ENCODE measurements at regions not wholly inside any gene's neighbourhood (a gene's known extent, or its start where the extent isn't known, plus 50 kb on each side); places are given as distances from the start of the nearest gene placed in this dataset.

DNA sequence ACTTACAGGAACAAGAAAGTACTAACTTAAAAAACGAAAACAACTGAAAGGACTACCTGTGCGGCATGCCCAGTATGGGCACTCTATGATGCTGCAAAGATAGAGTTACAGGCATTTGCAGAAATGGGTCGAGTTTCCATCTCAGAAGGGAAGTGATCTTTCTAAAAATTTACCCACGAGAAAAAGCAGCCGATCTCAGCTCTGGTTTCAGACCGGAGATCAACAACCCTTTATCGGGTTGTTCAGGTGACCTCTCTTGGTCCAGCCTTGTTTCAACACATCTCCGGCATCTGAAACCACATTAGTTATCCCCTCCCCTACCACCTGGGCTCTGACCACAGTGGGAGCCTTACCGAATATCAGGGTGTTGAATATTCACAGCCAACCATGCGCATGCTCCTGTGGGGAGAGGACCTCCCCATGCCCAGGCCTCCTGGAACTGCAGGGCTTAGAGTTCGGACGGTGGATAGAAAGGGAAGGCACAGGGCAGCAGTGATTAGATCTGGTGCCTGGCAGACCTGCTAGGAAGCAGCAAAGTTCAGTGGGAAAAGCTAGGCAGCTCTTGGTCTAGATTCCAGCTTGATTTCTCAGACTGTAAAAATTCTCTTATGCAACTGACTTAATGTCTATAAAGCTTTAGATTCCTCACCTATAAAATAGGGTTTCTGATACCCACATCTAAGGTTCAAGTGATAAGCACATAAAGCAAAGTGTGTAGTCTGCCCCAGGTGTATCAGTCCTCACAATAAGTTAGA lies 906.0 kb downstream of the VRK1 start:
- no peak for DNase-seq

DNA sequence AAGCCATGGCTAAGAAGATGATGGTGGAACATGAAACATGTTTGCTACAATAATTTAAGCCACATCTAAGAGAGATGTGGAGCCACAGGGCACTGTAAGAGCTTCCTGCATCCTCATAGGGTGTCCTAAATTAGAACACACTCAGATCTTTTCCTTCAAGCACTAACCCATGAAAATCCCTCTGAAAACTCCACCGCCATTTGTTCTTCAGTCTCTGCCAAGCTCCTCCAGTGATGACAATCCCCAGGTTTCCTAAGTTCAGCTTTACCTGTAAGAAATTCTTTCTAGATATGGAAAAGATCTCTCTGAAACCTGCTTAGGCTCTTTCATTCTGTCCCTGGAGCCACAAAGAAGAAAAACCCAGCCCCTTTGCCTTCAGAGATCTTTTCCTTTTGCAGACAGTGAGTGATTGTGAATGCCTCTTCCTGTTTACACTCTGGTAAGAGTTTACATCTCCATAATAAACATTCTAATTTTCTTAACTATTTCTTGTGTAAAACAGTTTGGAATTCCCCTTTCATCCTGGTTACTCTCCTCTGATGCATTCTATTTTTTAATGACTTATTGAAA lies 907.2 kb downstream of the VRK1 start:
- no peak for DNase-seq

DNA sequence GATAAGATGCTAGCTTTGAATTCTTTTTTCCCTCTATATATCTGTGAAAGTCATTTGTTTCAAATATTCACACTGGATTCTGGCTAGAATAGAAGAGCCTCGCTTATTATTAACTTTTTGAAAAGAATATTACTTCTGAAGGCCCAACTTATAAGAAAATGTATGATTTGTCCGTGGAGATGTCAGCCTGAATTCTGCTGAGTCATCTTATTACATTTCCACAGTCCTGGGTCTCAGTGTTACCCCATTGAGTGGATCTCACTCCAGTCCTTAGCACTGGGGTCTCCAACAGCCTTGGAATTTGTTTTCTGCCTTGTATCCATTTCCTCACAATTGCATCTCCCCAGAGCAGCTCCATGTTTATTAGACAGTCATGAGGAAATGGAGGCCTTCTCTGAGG lies 907.9 kb downstream of the VRK1 start:
- DNase-seq, result no peak

DNA sequence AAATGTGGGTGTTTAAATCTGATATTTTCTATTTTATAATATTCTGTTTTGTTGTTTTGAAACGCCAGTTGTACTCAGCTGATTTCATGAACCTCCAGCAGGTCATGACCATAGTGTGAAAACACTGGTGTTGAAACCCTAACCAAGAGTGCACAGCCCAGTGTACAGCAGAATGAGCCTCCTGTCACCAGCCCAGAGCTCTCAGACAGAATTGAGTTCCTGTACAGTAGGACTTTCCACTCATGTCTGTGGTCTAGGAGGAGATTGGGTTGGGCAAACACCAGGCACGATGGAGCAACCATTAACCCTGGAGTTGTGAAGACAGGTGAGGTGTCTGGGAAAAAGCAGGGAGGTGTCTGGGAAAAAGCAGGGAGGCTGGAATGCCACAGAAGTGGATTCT lies 908.8 kb downstream of the VRK1 start:
- no peak for DNase-seq

DNA sequence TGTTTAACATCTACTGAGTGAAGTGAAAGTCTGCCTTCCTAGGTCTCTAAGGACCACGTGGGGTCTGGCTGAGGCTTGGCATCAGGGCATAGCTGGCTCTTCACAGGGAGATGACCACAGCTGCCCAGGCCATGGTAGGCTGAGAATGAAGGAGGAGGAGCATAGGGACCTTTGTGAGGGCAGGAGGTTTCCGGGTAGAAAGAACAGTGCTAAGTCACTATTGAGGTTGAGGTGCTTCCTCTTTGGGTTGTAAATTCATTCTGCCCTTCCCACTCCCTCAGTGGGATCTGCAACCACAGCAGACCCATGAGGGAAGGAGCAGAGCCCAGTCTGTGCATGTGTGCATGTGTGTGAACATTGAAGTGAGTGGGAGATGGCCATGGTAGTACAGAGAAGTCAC lies 909.6 kb downstream of the VRK1 start:
- DNase-seq, result no peak

DNA sequence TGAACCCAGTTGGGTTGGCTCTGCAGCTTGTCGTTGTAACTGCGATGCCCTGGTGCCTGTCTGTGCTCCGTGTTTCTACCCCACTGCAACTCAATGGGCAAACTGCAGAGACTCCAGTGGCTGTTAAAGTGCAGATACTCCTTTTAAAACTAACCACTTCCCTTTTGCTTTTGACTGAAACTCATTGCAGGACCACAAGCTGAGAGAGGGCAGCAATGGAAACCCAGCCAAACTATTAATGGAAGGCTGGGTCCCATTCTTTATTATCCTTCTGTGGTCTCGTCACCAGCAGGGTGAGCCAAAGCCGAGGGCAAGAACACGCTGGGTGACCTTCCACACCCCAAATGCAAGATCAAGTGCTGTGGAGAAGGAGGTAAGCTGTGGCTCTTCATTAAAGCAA lies 910.4 kb downstream of the VRK1 start:
- DNase-seq, result no peak

DNA sequence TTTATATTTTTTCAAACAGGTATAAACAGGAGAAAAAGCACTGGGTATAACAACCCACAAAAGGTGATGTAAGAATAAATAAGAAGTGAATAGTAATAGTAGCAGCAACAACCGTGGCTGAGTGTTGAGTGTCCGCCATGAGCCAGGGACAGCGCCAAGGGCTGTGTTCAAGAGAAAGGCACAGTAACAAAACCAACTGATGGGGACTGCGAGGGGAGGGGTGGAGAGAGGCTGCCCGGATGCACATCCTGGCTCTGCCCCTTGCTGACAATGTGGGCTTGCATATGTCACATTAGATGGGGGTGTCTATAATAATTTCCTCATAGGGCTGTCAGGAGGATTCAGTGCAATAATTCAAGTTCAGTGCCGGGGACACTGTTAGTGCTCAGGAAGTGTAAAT lies 912.4 kb downstream of the VRK1 start:
- DNase-seq, result no peak

DNA sequence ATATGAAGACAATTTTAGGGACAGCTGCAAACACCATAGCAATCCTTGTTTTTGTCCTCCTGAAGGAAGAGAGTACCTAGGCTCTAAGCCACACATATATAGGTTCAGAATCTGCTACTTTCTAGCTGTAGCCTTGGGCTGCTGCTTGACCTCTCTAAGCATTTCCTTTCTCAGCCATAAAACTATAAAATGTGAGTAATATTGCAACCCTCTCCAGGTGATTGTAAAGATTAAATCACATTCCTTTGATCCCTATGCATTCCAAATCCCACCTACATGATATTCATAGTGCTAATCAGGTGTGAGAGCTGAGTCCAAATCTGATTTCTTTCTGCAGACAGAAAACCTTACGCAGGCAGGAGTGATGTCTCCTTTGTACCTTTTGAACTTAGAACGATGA lies 913.5 kb downstream of the VRK1 start:
- no peak for DNase-seq

DNA sequence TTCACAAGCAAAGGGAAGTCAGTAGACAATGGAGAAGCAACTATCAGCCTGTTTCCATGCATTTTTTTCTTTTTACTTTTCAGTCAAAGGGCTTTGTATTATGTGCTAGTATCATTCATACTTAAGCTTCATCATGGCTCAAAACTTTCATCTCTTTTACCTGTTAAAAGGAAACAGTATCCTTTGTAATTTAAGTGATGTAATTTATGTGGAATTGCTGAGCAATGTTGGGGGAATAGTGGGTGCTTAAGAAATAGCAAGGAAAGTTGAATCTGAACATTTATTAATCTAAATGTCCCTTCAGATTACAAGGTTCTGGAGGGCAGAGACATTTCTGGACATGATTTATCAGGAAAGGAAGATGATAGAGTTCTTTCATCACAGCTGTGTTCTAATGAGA lies 915.3 kb downstream of the VRK1 start:
- no peak for DNase-seq

DNA sequence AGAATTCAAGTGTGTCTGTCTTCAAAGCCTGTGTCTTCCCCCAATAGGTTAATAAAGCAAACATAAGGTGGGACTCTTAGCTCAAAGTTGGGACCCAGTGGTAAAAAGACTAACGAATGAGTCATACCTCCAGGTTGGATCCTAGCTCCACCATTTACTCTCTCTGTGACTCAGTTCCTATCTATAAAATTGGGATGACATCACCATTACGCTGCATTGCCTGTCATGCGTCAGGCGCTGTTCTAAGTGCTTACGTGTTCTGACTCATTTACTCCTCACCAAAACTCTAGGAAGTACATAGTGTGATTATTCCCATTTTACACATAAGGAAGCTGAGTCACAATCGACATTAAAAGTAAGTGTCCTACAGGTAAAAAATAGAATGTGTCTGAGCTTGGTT lies 915.8 kb downstream of the VRK1 start:
- no peak for DNase-seq

DNA sequence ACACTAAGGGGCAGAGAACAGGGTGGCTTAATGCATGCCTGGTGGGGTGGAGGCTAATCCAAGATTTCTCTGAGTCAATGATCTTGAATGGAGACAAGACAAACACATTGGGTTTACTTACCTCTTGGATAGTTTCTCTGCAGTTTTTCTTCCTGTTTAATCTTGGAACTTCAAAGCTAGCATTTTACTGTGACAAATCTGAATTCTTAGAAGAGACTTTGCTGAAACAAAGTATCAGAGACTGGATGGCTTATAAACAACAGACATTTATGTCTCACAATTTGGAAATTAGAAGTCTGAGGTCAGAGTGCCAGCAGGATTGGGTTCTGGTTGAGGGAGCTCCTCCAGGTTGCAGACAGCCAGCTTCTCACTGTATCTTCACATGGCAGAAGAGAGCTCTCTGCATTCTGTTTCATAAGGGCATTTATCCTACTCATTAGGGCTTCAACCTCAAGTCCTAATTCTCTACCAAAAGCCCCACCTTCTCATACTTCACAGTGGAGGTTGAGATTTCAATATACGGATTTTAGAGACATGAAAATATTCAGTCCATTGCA lies 921.8 kb downstream of the VRK1 start:
- DNase-seq, result no peak

DNA sequence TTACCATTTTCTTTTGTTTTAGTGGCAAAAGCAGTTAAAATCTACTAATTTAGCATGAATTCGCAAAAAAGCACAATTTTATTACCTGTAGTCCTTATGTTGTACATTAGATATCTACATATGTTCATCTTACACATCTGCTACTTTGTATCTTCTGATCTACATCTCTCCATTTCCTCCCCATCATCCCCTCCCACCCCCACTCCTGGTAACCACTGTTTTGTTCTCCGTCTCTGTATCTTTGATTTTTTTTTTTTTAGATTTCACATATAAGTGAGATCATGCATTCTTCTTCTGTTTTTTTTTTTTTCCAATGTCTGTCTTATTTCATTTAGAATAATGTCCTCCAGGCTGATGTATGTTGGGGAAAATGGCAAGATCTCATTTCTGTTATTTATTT lies 922.7 kb downstream of the VRK1 start:
- DNase-seq, result no peak

DNA sequence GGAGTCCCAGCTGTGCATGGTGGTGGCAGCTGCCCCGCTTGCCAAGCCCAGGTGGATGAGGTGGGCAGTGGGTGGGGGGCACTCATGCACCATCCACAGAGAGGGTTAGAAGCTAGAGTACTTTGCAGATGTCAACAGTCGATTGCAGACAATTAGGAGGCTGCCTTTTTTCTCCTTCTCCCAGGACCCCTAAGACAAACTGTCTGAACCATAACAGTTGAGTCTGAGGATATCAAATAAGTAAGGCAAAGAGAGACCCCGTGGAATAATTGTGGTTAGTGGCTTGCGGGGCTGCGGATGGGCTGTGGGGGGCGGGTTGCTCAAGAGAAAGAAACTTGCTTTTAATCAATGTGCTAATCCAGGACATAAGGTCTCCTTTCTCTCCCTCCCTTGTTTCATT lies 926.2 kb downstream of the VRK1 start:
- no peak for DNase-seq

DNA sequence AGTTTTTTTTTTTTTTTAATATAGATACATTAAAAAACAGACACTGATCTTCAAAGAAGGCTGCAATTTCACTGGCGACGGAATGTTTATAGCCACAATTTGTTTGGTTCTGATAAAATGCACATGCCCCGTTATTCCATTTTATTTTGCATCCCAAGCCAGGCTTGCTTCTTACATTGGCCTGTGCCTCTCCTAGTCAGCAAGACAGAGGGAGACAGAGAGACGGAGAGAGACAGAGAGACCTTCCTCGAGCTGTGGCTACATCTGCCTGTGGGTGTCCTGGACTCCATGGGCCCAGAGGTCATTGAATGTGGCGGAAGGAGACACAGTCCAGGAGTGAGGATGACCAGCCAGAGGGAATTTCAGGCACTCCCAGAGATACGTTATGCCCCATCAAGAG lies 926.6 kb downstream of the VRK1 start:
- no peak for DNase-seq

DNA sequence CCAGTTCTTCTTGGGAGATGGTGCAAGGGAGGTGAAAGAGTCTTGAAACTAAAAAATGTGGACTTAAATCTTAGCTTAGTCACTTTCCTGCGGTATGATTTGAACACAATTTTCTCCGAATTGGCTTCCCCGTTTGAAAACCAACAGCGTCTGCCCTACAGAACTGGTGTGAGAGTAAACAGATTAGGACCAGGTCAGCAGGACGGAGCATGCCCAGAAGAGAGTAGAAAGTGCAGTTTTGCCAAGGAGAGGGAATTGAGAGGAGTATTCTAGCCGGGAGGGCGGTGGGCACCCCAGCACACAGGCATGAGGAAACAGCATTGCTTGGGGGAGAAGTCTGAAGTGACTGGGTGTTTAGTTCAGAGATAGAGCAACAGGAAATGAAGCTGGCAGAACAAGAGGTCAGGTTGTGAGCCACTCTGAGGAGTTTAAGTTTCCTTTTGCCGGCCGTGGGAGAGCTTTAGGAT lies 927.1 kb downstream of the VRK1 start:
- no peak for DNase-seq

DNA sequence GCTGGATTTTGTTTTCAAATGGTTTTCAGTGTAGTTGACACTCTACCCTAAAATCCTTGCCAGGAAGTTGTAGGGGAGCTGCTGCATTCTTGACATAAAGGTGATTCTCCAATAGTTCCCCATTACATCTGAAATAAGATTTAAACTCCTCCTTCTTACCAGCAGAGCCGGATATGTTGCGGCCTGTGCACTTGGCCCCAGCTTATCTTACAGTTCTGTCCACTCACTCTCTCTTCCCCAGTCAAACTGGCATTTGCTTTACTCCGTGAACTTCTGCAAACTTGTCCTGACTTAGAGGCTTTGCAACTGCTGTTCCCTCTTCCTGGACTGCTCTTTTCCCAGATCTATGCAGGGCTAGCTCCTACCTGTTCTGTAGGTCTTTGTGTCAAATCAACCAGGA lies 929.5 kb downstream of the VRK1 start:
- DNase-seq, result no peak

DNA sequence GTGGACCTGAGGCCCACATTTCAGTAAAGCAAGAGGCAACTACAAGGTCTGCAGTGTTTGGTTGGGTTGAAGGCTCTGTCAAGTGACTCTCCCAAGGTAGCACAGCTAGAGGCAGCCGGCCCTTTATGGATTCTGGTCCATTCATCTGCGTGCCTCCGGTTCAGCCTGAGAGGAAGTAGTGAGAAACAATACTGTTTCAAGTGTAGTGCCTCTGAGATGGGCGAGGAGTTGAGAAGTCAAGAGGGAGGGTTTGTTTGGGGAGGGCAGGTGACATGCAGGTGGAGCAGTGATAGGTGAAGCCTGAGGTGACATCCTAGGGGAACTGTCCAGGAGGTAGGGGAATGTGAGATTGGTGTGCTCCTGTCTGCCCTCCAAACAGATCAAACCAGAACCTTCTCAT lies 933.5 kb downstream of the VRK1 start:
- no peak for DNase-seq

DNA sequence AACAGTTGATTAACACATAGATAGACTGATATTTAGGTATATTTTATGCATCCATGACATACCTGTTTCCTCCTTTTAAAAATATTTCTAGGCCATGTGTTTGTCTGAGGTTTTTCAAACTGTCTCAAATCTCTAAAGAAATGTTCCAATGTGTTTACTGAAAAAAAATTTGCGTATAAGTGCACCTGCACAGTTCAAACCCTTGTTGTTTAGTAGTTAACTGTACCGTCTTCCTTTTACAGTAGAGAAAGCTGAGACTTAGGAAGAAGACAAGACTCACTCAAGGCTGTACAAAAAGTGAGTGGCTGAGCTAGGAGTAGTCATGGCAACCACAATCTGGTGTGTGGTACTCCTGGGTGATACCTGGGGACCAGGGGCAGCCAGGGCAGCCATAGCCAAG lies 934.6 kb downstream of the VRK1 start:
- DNase-seq, result no peak

DNA sequence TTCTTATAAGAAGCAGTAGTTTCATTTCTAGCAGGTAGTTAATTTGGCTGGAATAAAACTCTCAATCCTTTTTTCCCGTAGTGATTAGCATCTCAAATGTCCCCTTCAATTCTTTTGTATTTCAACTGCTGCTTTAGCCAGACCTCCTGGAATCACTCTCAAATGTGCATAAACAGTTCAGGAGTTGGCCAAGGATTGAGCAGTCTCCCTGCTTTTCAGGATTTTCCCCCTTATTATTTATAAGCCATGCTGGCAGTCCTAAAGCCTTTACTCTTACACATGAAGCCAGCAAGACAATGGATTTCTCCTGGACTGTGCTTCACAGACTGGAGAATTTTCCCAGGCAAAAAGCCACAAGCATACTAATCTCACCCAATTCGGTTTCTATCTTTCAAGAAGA lies 950.1 kb downstream of the VRK1 start:
- no peak for DNase-seq

DNA sequence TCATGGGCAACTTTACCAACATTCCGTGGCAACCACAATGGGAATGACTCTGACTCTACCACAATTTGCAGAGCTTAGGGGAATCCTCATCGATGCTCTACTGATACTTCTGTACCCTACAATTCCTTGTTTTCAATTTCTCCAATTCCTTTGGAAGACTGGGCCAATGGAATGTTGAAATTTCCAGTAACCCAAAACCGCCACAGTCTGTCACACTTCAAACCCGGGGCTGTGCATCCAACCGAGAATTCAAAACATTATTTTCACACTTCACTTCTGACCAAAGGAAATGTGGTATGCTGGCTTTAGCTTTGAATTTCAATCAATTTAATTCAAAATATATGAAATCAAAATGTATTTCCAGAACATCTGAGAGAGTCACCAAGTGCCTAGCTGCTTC lies 951.4 kb downstream of the VRK1 start:
- no peak for DNase-seq

DNA sequence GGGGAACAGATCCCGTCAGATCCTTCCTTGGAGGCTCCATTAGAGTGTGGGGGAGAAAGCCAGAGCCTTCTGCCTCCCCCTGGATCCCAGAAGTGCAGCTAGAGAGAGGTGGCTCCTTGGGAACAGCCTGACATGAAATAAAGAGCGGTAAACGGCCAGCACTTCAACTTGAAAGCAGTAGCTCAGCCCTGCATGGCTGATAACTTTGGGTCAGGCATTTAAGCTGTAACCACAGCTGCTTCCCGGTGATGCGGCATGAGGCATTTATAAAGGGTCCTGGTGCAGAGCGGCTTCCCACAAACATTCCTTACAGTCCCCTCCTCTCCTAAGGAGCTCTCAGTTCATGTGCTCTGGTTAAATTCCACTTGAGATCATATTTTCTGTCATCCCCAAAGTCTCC lies 960.3 kb downstream of the VRK1 start:
- no peak for DNase-seq

DNA sequence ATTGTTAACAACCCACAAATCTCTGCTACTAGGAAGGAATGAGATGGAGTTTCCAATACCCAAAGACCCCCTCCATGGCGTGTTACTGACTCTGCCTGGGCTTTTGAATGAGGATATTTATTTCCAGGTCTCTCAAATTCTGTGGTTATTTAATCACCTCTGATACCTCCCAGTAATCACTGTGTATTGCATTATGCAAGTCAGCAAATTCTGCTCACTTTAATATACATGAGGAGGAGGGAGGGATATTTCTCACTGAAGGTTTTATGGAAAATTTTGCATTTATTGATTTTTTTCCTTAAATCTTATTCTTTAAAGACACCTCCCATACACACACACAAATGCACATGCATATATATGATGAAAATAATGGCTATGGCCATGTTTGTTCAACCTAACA lies 962.9 kb downstream of the VRK1 start:
- no peak for DNase-seq

DNA sequence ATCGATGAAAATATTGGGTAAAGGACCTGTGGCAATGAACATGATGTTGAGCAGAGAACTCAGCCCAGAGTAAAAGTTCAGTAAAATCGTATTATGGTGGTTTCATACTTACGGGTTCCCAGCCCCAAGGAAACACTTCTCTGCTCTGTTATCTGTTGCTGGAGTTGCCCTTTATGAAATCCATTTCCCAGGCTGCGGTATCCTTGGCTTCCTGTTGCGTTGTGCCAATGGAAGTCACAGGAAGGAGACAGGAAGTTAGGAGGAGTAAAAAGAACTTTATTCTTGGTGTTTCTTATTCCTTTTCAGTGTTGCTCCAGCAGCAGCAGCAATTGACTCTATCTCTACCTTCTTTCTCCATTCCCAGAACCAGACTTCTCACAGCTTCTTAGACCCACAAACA lies 965.2 kb downstream of the VRK1 start:
- DNase-seq, result no peak

DNA sequence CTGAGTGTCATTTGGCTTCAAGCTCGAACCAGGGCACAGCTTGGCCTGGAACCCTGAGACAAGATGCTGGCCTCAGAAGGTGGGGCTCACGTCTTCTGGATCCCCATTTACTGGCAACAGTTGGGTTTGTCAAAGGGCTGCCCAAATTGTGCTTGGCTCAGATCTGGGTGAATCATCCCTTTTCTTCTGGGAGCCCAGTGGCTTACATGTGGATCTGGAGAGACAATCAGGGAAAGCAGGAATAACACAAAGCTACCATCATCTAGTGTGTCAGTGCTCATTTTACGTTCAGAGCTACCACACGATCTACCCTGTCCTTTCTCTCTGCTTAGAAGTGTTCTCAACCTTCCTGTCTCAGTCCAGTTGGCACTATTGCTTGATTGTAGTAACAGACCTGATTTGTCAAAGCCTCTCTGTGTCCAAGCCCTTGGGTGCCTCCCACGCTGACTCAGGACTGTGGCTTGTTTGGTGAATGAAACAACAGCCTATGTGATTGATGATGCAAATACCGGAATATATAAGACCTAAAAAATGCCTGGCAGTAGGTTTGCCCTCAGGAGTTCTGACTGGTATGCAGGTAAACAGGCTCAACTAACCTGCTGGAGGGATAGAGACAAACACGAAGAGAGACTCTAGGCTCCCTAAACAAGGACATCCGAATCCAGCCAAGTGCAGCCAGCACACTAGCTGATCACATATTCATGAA lies 974.3 kb downstream of the VRK1 start:
- no peak for DNase-seq

All from OCI-M1 (cell line).